HG03108 (cell line): ENCODE measurements at regions not wholly inside any gene's neighbourhood (a gene's known extent, or its start where the extent isn't known, plus 50 kb on each side); places are given as distances from the start of the nearest gene placed in this dataset.
A peak's percentile ranks its signal among the peaks of the same experiment; 100 is the strongest.
"Not testable (repeated sequence)": the region's sequence is repeated elsewhere in the genome, so short reads cannot be mapped to it uniquely, and the experiment has no call there.

ENCODE experiments used
- ATAC-seq: cut with Tn5 transposase; IDR thresholded peaks from one replicate; pipeline ENCODE4 v1.9.1; 2021; ENCODE audit warnings: moderate library complexity; ENCODE audit not compliant: unreplicated experiment

- ATAC-seq = no peak
Observed at GRCh38 chr18:57954935-57955334, 89.1 kb upstream of the NEDD4L start.

DNA sequence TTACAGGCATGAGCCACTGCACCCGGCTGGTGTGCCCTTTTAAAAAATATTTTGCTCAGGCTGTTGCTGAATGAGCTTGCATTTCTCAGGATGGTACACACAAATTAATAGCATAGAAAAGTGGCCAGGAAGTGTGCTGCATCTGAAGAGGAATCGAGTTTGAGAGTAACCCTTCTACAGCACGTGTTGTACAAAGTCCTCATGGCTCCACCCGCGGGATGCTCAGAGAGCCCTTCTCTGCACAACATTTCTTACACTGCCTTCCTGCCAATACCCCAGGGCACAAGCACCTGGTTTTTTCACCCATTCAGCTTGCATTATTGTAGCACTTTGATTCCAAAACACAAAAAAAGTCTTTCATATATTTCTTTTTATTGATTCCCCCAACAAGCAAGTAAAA, 90.1 kb upstream of the NEDD4L start:
- no peak for ATAC-seq

- ATAC-seq = no peak
Observed at GRCh38 chr18:57951999-57952774, 91.8 kb upstream of the NEDD4L start.

- ATAC-seq = no peak
Observed at GRCh38 chr18:57951117-57951796, 92.8 kb upstream of the NEDD4L start.

- ATAC-seq = no peak
Observed at GRCh38 chr18:57950542-57950941, 93.5 kb upstream of the NEDD4L start.

DNA sequence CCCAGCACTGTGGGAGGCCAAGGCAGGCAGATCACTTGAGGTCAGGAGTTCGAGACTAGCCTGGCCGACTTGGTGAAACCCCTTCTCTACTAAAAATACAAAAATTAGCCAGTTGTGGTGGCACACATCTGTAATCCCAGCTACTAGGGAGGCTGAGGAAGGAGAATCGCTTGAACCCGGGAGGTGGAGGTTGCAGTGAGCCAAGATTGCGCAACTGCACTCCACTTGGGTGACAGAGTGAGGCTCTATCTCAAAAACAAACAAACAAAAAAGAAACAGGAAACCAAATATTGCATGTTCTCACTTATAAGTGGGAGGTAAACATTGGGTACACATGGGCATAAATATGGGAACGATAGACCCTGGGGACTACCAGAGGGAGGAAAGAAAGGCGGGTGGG, 94.7 kb upstream of the NEDD4L start:
- not testable (repeated sequence) for ATAC-seq

DNA sequence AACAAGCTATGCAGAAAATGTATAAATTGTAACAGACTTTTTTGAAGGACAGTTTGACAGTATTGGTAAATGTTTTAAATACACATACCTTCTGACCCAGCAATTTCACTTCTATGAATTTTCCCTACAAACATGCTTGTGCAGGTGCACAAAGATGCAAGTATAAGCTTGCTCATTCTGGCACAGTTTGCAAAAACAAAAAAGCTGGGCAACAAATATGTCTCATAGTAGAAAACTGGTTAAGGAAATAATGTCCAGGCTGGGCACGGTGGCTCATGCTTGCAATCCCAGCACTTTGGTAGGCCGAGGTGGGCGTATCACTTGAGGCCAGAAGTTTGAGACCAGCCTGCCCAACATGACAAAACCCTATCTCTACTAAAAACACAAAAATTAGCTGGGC, 96.9 kb upstream of the NEDD4L start:
- ATAC-seq = no peak

DNA sequence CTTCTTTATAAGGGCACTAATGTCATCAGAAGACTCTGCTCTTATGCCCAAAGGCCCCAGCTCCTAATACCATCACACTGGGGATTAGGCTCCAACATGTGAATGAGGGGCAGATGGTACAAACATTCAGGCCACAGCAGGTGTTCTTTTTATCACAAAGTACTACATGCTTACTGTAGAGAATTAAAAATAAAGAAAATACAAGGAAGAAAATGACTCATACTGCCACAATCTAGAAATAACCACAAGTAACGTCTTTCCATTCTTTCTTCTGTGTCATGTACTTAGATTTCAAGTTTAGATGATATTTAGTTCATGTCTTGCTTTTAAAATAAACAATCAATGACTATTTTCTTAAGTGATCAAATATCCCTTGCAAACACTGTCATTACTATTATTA, 100.3 kb upstream of the NEDD4L start:
- ATAC-seq = no peak

GRCh38 chr18:57942493-57942892, 101.5 kb upstream of the NEDD4L start:
- ATAC-seq = no peak

DNA sequence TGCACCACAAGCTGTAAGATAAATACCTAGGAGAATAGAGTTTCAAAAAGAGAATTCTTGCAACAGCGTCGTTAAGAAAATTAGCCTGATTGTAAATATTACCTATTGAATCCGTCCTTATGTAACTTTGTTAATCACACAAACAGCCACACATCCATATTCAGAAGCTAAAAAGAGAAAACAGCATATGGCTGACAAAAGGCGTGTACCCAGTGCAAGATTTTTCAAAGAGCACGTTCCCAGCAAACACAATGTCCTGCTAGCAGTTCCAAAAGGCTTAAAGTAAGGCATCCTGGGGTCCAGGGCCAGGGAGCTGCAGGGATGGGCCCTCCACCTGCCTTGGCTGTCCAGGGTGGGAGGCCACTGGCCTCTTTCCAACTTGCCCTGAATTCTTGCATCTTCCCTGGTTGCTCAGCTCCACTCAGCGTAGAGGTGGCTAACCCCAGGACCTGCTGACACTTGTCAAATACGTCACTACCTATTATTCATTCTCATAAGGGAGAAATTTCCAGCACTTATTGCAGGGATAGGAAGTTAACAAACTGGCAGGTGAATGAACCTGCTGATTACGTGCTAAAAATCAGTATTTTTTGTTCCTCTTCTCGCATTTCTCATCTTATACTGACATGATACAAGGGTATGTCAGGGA, 102.1 kb upstream of the NEDD4L start:
- no peak for ATAC-seq

DNA sequence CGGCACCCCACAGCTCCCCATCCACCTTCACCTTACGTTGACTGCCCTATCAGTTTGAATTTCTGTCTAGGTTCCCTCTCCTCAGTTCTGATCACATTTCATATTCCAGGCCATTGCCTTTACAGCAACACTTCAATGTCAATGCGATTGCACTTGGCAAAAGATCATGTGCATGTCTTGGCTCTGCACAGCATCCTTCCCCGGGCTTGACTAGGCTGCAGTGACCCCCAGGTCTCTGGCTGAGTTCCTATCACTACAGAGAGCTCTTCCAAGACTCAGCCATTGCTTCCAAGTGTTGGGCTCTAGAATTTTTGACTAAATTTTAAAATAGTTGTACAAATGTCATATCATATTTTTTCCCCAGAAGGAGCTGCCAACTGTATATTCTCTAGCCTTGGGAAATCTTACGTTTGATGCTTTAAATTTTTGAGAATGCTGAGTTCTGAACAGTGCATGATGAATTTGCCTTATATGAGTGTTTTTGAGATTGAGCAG, 103.8 kb upstream of the NEDD4L start:
- ATAC-seq = no peak

- ATAC-seq = not testable (repeated sequence)
Observed at GRCh38 chr18:57934375-57934774, 109.7 kb upstream of the NEDD4L start.

GRCh38 chr18:57931038-57931437, 113.0 kb upstream of the NEDD4L start:
- ATAC-seq = peak; percentile 83

DNA sequence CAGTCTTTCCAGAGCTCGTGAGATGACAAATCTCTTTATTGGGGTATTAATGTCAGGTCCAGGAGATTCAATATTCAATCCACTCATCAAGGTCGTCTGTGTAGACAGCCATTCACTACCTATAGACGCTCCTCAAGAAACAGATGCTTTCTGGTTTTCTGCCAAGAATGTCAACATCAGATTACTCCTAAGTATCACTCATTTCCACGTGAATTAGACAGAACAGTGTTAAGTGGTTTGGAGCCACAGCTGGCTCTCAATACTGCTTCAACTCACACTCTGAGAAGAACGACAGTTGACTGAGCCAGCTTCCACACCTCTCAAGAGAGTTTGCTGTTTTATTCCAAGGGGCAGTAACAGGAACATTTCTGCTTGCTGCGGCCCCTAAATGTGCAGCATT, 113.5 kb upstream of the NEDD4L start:
- ATAC-seq = no peak

GRCh38 chr18:57929922-57930321, 114.1 kb upstream of the NEDD4L start:
- no peak for ATAC-seq

GRCh38 chr18:57928466-57928865, 115.6 kb upstream of the NEDD4L start:
- no peak for ATAC-seq

GRCh38 chr18:57927511-57927910, 116.5 kb upstream of the NEDD4L start:
- ATAC-seq = no peak

- no peak for ATAC-seq
Observed at GRCh38 chr18:57925706-57926105, 118.3 kb upstream of the NEDD4L start.

GRCh38 chr18:57923611-57924010, 120.4 kb upstream of the NEDD4L start:
- no peak for ATAC-seq

DNA sequence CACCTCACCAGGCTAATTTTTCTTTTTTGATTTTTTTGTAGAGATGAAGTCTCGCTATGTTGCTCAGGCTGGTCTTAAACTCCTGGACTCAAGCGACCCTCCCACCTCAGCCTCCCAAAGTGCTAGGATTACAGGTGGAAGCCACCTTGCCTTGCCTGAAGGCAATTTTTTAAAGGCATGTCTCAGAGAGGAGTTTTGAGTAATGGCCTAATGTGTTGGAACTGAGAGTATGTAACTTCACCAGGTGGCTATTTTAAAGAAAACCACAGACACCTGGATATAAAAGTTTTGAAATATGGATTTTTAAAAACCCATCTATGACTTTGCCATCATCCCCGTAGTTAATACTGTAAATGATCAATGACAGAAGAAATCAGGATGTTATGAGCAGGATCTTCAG, 119.8 kb upstream of the ATP8B1 start:
- no peak for ATAC-seq

DNA sequence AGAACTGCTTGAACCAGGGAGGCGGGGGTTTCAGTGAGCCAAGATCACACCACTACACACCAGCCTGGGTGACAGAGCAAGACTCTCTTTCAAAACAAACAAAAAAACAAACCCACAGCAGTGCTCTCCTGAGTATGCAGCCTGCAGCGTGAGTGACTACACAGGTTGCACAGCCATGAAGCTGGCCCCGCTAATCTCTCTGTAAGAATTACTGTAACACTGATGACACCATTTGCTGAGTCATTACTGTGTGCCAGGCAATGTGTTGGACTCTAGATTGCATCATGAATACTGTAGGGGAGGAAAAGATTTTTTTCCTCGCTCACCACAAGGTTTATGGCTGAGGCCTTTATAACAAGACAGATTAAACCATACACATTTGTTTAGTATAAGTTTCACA, 118.6 kb upstream of the ATP8B1 start:
- ATAC-seq = no peak

- ATAC-seq = no peak
Observed at GRCh38 chr18:57920036-57920435, 116.9 kb upstream of the ATP8B1 start.
